ENCODE measurements at regions not wholly inside any gene's neighbourhood (a gene's known extent, or its start where the extent isn't known, plus 50 kb on each side); places are given as distances from the start of the nearest gene placed in this dataset.

GRCh38 chr9:119991797-119992196 is 588.2 kb downstream of the CDK5RAP2 start:
- no peak for DNase-seq

GRCh38 chr9:119986713-119987112 is 593.3 kb downstream of the CDK5RAP2 start:
- peak in 1 of 3 experiments; percentile 73 for DNase-seq

DNA sequence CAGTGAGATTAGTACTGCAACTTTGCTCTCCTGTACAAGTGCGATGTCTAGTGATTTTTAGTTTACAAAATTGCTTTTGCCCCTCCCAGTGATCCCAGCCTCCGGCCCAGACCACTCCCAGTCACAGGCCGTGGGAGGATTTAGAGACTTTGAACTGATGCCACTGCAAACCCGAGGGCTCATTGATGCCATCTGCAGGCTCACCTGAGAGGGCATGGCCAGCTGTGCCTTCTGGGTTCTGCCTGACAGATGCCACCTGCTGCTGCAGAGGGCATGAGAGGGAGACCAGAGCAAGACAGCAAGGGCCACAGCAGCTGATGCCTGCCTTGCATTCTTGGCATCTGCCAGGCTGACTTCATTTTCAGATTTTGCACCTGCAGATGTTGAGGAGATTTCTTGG is 593.8 kb downstream of the CDK5RAP2 start:
- DNase-seq = peak in 2 of 3 experiments; percentile 45 to 75

DNA sequence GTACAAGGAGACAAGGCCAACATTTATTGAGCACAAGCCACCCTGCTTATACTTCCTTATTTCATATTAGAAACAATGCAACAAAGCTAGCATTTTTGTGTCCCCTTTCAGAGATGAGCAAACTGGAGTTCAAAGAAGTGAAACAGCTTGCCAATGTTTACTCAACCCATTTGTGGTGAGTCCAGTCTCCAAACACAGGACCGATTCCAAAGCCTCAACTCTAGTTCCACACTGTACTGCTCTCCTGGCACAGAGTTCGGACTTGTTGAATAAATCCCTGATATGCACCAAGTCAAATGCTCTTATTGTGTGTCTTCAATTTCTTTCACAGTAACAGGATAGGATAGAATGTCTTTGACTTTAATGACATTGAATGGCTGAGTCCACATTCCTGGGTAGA is 604.8 kb upstream of the BRINP1 start:
- DNase-seq = no peak

DNA sequence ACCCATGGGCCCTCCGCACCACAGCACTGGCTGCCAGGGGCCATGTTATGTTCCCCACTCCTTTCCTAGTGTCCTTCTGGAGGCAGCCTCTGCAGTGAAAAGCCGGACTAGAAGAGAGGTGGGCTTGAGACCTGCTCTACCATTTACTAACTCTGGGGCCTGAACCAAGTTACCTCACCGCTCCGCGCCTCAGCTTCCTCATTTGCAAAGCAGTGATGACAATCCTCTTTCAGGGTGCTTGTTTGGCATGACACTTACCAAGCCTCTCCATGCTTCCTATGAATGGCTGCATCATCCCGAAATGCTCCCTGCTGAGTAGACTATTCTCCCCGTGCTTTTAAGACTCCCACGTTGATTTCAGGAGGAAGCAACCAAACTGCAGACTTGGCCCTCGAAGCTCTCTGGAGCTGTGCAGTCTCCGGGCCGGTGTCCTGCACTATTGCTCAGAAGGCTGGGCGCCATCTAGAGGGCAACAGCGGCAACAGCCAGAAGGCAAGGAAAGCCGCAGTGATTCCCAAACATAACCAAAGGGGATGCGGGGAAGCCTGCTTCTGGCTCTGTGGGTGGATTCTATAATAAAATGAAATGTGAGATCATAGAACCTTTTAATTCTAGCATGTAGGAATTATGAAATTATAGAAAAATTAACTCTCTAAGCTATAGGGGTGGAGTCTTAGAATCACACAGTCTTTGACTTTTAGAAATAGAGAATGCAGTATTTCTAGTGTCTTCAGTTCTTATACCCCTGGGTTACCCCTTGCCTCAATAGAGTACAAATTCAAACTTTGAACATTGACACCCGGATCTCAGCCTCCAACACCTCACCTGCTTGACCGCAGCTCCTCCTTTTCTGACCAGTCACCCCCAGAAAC is 599.8 kb upstream of the BRINP1 start:
- peak; percentile 51 to 87 (median 63) for DNase-seq

DNA sequence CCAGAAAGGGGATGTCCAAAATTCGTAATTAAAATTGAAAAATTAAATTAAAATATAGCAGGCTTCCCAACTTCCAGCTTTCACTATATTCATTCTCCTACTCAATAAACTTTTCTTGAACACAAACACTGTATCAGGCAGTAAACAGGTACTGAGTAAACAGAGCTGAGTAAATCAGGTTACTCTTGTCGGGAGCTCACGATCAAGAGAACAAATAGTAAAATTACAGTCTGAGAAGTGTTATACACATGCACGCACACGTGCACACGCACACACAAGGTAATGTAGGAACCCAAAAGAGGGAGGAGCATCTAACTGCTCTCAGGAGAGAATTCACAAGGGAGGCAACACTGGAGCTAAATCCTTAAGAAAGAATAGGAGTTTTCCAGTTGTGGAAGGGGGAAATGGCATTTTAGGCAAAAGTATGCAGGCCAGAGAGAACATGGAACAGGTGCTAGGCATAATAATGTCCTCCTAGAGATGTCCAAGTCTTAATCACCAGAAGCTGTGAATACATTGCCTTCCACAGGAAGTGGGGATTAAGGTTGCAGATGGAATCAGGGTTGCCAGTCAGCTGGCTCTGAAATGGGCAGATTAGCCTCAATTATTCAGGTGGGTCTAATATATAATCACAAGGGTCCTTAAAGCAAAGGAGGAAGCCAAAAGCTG is 598.8 kb upstream of the BRINP1 start:
- peak in 2 of 3 experiments; percentile 16 to 33 for DNase-seq

GRCh38 chr9:119963798-119964372 is 594.6 kb upstream of the BRINP1 start:
- peak; percentile 7 to 40 (median 13) for DNase-seq

- no peak for DNase-seq
Observed at GRCh38 chr9:119963258-119963797, 594.1 kb upstream of the BRINP1 start.

- DNase-seq = peak in 1 of 3 experiments; percentile 1
Observed at GRCh38 chr9:119961774-119962424, 592.7 kb upstream of the BRINP1 start.

DNA sequence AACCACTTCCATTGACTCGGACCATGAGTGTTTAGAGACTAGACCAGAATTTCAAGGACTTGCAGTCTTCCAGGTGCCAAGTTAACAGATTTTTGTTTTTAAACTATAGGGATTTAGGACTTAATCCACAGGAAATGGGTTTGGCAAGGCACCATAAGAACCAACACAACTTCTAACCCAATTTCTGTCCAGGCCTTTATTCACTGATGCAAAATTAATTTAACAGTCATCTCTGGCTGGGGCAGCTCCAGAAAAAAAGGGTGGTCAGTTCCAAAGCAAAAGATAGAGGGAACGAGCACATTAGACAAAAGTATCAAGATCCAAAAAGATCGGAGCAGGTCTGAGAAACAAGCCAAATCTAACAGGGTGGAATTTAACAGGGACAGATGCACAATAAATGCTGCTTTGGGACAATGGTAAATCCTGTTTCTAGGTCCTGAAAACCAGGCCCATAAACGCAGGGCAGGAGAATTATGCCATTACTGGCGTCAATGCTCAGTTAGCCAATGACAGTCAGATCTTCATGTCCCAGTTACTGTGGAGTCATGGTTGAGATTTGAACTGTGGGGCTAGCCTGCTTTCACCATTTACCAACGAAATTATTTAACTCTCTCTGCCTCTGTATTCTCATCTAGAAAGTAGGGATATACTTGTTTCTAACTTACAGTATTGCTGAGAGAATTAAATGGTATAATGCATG is 590.8 kb upstream of the BRINP1 start:
- DNase-seq = no peak

GRCh38 chr9:119956111-119956510 is 586.9 kb upstream of the BRINP1 start:
- DNase-seq = no peak

- DNase-seq = no peak
Observed at GRCh38 chr9:119955276-119955675, 586.0 kb upstream of the BRINP1 start.

GRCh38 chr9:119951591-119951990 is 582.4 kb upstream of the BRINP1 start:
- DNase-seq = no peak

- DNase-seq = no peak
Observed at GRCh38 chr9:119951090-119951489, 581.9 kb upstream of the BRINP1 start.

GRCh38 chr9:119945686-119946085 is 576.5 kb upstream of the BRINP1 start:
- DNase-seq = no peak

DNA sequence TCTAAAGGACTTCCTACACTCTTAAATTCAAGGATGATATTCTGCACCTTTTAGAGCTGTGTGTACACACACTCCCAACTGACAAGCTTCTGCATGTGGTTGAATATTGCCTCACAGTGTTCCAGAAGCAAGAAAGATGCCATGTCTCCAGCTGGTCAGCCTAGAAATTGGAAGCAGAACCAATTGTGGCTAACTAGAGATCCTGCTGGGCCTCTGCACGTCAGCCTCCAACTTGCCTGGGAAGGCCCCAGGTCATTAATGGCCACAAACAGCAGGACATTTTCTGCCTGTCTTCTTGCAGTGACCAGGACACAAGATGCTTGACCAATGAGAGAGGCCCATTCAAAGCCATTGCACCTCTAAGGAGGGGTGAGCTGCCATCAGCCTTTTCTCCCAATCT is 571.9 kb upstream of the BRINP1 start:
- DNase-seq = no peak

DNA sequence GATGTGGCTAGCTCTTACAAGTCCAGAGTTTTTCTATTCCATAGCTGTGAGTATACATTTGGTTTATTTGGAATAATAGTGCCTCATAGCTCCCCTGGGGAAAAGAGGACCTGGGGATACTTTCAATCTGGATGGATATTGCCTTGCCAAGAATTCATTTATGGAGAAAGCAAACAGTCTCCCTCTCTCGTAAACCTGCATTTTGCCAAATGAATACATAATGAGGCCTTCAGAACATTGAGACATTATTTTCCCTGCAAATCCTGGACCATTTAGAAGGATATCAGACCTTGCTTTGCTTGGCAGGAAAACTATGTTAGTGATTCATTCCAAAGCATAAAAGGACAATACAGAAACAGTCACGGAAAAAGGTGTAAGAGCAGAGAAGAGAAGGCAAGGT is 569.6 kb upstream of the BRINP1 start:
- no peak for DNase-seq

DNA sequence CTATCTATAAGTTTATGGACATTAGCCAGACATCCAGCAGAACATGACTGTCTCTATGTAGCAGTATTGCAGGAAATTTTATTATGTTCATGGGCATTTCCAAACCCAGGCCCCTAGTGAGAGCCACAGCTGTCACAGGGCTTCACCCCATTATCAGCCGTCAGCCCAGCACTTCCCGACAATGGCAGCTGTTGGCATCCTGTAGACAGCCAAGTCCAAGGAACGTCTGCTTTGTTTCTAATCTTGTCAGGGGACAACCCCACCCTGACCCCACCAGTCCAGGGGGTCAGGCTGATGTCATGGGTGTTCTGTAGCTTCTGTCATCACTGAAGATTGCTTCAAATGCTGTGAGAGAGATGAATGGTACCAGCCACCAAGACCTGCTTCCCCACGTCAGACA is 565.3 kb upstream of the BRINP1 start:
- DNase-seq = no peak

DNA sequence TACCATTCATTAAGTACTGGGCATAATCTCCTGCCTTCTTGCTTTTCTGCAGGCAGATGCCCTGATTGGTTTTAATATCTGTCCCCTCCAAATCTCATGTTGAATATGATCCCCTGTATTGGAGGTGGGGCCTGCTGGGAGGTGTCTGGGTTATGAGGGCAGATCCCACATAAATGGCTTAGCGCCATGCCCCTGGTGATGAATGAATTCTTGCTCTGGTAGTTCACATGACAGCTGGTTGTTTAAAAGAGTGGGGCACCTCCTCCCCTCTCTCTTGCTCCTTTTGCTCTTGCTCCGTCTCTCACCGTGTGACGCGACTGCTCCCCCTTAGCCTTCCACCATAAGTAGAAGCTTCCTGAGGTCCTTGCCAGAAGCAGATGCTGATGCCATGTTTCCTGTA is 564.0 kb upstream of the BRINP1 start:
- DNase-seq = no peak

DNA sequence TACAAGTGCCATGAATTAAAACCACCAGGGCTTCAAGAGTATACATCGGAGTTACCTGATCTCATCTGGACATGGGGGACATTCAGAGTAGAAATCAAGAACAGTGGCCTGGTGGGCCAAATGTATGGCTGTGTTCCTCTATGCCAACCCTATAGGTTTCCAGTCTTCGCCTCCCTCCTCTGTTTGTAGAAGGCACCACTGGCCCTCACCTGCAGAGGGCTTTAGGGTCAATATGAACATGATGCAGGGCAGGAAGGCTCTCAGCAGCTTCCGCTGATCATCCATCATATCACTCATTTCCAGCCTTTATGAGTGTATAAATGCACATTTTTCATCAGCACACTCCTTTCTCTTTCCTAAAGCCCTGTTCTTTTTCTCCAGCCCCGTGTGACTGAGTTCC is 555.5 kb upstream of the BRINP1 start:
- DNase-seq = no peak

DNA sequence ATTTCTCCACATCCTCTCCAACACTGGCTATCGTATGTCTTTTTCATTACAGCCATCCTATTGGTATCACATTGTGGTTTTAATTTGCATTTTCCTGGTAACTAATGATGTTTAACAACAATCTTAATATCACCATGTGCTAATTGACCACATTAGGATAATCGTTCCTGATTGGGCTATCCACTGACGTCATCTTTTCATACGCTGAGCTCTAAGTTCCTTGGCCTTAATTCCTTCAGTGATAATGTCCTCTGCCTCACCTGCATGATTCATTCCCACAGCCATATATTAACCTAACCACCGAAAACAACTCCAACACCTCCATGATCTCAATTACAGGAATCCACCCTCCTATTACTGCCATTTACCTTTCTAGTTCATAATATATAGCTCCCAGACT is 547.9 kb upstream of the BRINP1 start:
- no peak for DNase-seq

GRCh38 chr9:119907056-119907455 is 537.8 kb upstream of the BRINP1 start:
- DNase-seq = no peak
